GM10248 (cell line): ENCODE measurements at regions not wholly inside any gene's neighbourhood (a gene's known extent, or its start where the extent isn't known, plus 50 kb on each side); places are given as distances from the start of the nearest gene placed in this dataset.

Experiments
- CTCF ChIA-PET: fragments of 300-600 bp; sonication (Branson Sonifier 250); formaldehyde crosslinking; extraction: SDS; loops from one replicate; lab custom pipeline; 2021; ENCODE audit warnings: antibody characterized with exemption; lab: Yijun Ruan, JAX
- POLR2A ChIA-PET: fragments of 350-650 bp; sonication (Branson Sonifier 250); formaldehyde crosslinking; extraction: SDS; loops from one replicate; lab custom pipeline; 2020; ENCODE audit warnings: antibody characterized with exemption; lab: Yijun Ruan, JAX
- DNase-seq: peaks from one replicate; pipeline ENCODE4 v3.0.0; 2012; ENCODE audit errors: extremely low spot score
- CTCF ChIP-seq: IDR thresholded peaks from 2 replicates; pipeline ENCODE4 v1.5.1; 2012; ENCODE audit warnings: mild to moderate bottlenecking, low read depth; ENCODE audit errors: extremely low read depth, missing control alignments, control extremely low read depth

GRCh38 chr20:58595167-58595566 lies 55.9 kb upstream of the STX16 start:
- DNase-seq, result no peak
- no peak for TF ChIP-seq CTCF
- CTCF ChIA-PET, result interaction anchor here (1.0 kb wide), 1 partner anchor 14 kb away, joined by 3 read pairs; no protein-coding TSS in a partner anchor
- POLR2A ChIA-PET, result no interaction called here

- no peak for DNase-seq
- ChIA-PET CTCF (no interaction called here), POLR2A (no interaction called here)
- no peak for TF ChIP-seq CTCF
Observed at GRCh38 chr20:58593880-58594638, 57.0 kb upstream of the STX16 start.

- POLR2A ChIA-PET, result no interaction called here
- DNase-seq, result no peak
- CTCF ChIA-PET, result interaction anchor here (1.0 kb wide), 1 partner anchor 9 kb away, joined by 3 read pairs; no protein-coding TSS in a partner anchor
- no peak for TF ChIP-seq CTCF
Observed at GRCh38 chr20:58592076-58592695, 58.9 kb upstream of the STX16 start.

GRCh38 chr20:58590679-58591473 lies 60.2 kb upstream of the STX16 start:
- CTCF ChIA-PET, result interaction anchor here (0.6 kb wide), 1 partner anchor 200 kb away, joined by 3 read pairs; no protein-coding TSS in a partner anchor

GRCh38 chr20:58587467-58587866 lies 63.6 kb upstream of the STX16 start:
- ChIA-PET POLR2A (no interaction called here), CTCF (no interaction called here)
- no peak for TF ChIP-seq CTCF
- no peak for DNase-seq

More at GRCh38 chr20:58590679-58591473, 60.2 kb upstream of the STX16 start:
- POLR2A ChIA-PET, result no interaction called here
- DNase-seq, result no peak
- no peak for TF ChIP-seq CTCF

- TF ChIP-seq CTCF, result no peak
- CTCF ChIA-PET, result no interaction called here
- POLR2A ChIA-PET, result no interaction called here
- DNase-seq, result no peak
Observed at GRCh38 chr20:58586565-58587093, 64.5 kb upstream of the STX16 start.
